ENCODE measurements at regions not wholly inside any gene's neighbourhood (a gene's known extent, or its start where the extent isn't known, plus 50 kb on each side); places are given as distances from the start of the nearest gene placed in this dataset.
"Not testable (repeated sequence)": the region's sequence is repeated elsewhere in the genome, so short reads cannot be mapped to it uniquely, and the experiment has no call there.

DNA sequence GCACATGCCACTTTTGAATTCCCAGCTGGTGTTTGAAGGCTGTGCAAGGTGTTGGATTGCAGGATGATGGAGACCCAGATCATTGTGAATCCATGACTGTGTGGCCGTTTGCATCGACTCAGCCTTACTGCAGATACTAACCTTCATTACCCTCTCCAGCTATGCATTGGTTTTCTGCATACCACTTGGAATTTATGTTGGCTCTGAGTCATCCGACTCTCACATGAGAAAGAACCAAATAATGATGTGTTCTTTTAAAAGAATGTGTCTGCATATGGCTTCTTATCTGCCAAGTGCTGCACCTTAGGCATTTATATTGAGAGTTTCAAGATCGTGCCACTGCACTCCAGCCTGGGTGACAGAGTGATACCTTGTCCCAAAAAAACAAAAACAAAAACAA lies 106.7 kb upstream of the PRKX start:
- no peak for DNase-seq (ENCODE audit: low spot score)
- TF ChIP-seq, protein P1, sequence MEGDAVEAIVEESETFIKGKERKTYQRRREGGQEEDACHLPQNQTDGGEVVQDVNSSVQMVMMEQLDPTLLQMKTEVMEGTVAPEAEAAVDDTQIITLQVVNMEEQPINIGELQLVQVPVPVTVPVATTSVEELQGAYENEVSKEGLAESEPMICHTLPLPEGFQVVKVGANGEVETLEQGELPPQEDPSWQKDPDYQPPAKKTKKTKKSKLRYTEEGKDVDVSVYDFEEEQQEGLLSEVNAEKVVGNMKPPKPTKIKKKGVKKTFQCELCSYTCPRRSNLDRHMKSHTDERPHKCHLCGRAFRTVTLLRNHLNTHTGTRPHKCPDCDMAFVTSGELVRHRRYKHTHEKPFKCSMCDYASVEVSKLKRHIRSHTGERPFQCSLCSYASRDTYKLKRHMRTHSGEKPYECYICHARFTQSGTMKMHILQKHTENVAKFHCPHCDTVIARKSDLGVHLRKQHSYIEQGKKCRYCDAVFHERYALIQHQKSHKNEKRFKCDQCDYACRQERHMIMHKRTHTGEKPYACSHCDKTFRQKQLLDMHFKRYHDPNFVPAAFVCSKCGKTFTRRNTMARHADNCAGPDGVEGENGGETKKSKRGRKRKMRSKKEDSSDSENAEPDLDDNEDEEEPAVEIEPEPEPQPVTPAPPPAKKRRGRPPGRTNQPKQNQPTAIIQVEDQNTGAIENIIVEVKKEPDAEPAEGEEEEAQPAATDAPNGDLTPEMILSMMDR (IDR thresholded peaks at IDR 0.05; ENCODE audit: extremely low read depth, insufficient read depth, missing control alignments) = no peak
- in situ Hi-C loops (cut with MboI; ENCODE audit: low pct_unique_long_range_greater_than_20kb, low sequenced_read_pairs, unreplicated experiment) = no loop called here

DNA sequence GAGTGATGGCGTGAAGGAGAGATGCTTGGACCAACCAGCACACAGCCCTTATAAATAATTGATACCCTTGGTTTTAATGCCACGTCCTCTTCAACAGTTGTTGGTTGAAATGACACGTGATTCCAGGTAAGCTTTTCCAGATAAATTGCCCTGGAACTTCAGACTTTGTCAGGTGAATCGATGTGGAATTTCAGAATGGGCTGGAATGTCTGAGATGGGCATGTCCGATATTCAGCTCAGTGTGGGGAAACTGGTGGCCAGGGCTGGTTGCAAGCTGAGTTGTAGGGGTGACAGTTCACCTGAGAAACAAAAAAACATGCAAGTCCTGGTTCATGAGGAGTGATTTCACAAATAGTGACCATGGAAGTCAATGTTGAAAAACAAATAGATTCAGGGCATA lies 104.0 kb upstream of the PRKX start:
- in situ Hi-C loops (cut with MboI; ENCODE audit: low pct_unique_long_range_greater_than_20kb, low sequenced_read_pairs, unreplicated experiment); DNase-seq (ENCODE audit: low spot score): not testable (repeated sequence)

DNA sequence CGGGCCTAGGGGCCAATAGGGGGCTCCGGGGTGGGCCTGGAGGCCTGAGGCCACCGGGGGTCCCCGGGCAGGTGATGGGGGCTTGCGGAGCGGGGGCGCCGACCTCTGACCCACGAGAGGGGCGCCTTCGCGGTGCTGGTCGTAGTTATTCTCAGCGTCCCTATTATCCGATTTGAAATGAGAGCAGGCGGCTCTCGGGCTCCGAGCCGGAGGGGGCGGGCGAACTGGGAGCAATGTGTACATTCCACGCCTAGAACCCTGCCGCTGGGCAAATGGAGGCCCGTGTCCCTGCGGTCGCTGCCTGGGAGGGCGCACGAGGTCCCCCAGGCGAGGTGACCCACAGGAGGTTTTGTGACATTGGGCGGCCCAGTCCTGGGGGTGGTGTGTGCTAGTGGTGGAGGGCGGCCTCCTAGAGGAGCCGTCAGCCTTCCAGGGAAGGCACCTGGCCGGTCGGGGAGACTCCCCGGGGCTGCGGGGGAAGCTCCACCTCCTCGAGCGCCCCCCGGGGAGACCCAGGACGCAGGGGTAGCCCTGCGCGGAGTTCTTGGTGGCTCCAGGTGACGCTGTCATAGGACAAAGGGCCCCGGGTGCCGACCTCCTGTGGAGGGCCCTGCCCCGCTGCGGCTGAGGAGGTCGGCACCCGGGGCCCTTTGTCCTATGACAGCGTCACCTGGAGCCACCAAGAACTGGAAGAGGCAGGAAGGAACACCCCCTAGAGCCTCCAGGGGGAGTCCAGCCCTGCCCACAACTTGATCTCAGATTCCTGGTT lies 102.6 kb upstream of the PRKX start:
- TF ChIP-seq, protein P1 (IDR thresholded peaks at IDR 0.05; ENCODE audit: extremely low read depth, insufficient read depth, missing control alignments) = no peak
- in situ Hi-C loops (cut with MboI; ENCODE audit: low pct_unique_long_range_greater_than_20kb, low sequenced_read_pairs, unreplicated experiment) = no loop called here
- peak; percentile 48 for DNase-seq (ENCODE audit: low spot score)

DNA sequence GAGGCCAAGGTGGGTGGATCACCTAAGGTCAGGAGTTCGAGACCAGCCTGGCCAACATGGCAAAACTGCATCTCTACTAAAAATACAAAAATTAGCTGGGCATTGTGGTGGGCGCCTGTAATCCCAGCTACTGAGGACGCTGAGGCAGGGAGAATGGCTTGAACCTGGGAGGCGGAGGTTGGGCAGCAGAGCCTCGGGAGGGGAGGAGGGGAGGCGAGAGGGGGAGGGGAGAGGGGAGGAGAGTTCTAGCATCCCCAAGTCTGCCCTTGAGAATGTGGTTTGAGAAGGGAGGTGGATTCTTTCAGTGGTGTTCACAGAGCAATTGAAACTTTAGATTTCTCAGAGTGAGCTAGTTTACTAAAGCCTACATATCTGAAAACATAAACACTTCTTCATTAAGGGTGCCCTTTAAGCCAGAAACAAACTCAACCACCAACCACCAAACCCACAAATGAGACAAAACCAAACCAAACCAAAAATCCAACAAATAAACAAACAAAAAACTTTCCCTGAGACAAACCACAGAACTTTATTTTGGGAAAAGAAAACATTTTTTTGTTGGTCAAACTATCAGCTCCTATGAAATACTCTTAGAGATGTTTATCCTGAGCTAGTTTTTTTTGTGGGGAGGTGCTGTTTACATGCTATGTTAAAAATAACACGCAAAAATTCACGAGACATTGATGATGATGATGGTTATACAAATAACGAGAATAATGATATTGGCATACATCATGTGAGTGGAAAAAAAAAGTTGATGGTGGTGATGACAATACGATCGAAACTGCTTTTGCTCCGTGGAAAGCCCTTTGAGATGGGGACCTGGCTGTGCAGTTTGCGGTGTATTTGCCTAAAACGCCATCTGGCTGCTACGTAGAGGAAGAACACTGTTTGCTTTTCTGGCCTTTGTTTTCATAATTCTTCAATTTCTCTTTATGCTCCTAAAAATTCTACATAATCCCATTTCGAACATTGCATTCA lies 98.2 kb upstream of the PRKX start:
- TF ChIP-seq, protein P1 (IDR thresholded peaks at IDR 0.05; ENCODE audit: extremely low read depth, insufficient read depth, missing control alignments) = peak; percentile 78
- in situ Hi-C loops (cut with MboI; ENCODE audit: low pct_unique_long_range_greater_than_20kb, low sequenced_read_pairs, unreplicated experiment) = no loop called here
- peak; percentile 67 for DNase-seq (ENCODE audit: low spot score)

DNA sequence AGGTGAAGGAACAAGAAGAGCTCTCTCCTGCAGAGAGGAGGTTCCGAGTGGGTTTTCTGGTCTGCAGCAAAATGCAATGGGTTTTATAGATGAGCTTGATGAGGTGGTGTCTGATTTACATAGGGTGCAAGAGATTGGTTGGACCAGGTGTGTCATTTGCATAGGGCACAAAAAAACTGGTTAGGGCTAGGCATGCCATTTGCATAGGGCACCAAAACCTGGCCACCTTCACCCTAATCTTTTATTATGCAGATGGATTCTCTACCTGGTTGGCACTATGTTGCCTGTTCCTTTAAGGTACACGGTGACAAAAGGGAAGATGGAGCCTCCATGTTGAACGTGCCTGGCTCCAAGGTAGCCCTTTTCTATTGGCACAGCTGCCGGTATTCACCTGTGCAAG lies 94.5 kb upstream of the PRKX start:
- DNase-seq (ENCODE audit: low spot score) = no peak
- TF ChIP-seq, protein P1 (IDR thresholded peaks at IDR 0.05; ENCODE audit: extremely low read depth, insufficient read depth, missing control alignments) = no peak
- in situ Hi-C loops (cut with MboI; ENCODE audit: low pct_unique_long_range_greater_than_20kb, low sequenced_read_pairs, unreplicated experiment) = loop anchor here (10.0 kb wide), 1 partner anchor 93 kb away; the partner anchor contains the start of gene PRKX

DNA sequence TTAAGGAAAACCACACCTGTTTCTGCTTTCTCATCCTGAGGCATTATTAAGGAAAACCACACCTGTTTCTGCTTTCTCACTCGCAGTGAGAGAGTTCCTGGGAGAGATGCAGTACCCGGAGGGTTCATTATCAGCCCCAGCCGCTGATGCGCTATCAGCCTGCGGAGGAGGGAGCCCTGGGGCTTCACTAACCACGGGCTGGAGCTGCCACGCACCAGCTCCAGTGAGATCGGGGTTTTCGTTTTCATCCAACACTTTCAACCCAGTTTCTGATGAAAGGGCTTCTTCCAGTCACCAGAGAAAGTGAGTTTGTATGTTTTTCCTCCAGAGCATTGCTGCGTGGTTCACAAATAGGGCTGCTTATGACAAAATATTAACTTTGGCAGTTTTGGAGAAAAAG lies 93.2 kb upstream of the PRKX start:
- in situ Hi-C loops (cut with MboI; ENCODE audit: low pct_unique_long_range_greater_than_20kb, low sequenced_read_pairs, unreplicated experiment) = loop anchor here (10.0 kb wide), 1 partner anchor 92 kb away; the partner anchor contains the start of gene PRKX
- DNase-seq (ENCODE audit: low spot score) = no peak
- TF ChIP-seq, protein P1 (IDR thresholded peaks at IDR 0.05; ENCODE audit: extremely low read depth, insufficient read depth, missing control alignments) = no peak
